ENCODE measurements at regions not wholly inside any gene's neighbourhood (a gene's known extent, or its start where the extent isn't known, plus 50 kb on each side); places are given as distances from the start of the nearest gene placed in this dataset.

DNA sequence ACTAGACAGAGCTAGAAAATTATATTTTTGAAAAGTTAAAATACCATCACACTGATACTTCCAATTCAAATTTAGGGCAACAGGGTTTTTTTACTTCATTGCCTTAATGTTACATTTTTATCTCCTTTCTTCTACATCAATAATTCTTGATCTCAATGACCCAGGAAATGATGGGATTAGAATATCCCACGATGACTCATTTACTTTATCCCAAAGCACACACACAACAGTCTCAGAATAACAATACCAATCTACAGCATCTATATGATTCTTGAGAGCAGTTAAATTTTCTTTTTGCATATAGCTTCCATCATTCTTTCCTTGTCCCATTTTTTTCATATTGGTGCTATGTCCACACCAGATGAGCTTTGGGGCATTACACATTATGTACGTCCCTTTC is 98.4 kb upstream of the EEPD1 start:
- TF ChIP-seq, protein P1, sequence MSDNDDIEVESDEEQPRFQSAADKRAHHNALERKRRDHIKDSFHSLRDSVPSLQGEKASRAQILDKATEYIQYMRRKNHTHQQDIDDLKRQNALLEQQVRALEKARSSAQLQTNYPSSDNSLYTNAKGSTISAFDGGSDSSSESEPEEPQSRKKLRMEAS (IDR thresholded peaks at IDR 0.05; ENCODE audit: insufficient read depth, insufficient read length): no peak
- no peak for TF ChIP-seq CTCF (IDR thresholded peaks at IDR 0.05; ENCODE audit: extremely low read depth in 1 of 2, insufficient read depth in 1 of 2, low read depth in 1 of 2, low read length in 2 of 2)
- TF ChIP-seq POLR2A (IDR thresholded peaks at IDR 0.05; ENCODE audit: low read depth, low read length): no peak
- TF ChIP-seq EZH2 (IDR thresholded peaks at IDR 0.05; ENCODE audit: borderline replicate concordance, low read depth, low read length, severe bottlenecking): no peak

Data from endothelial cell of umbilical vein (primary cell).